H1 (cell line): ENCODE measurements at regions not wholly inside any gene's neighbourhood (a gene's known extent, or its start where the extent isn't known, plus 50 kb on each side); places are given as distances from the start of the nearest gene placed in this dataset.

Experiments
- CTCF ChIP-seq, 3 experiments: IDR thresholded peaks; 1 replicate in 2 of 3; 2 replicates in 1 of 3; pipeline versions ENCODE4 v1.5.1 to v1.6.1; 2011; ENCODE audit warnings: low read length in 3 of 3, mild to moderate bottlenecking in 3 of 3, inconsistent platforms in 2 of 3, low read depth in 1 of 3, moderate library complexity in 1 of 3; ENCODE audit not compliant: insufficient read depth in 1 of 3; ENCODE audit errors: control extremely low read depth in 1 of 3
- EP300 ChIP-seq, 2 experiments: IDR thresholded peaks; 1 replicate in 1 of 2; 2 replicates in 1 of 2; pipeline ENCODE4 v1.6.1; 2011 to 2012; ENCODE audit warnings: low read depth in 2 of 2, low read length in 2 of 2, mild to moderate bottlenecking in 2 of 2, borderline replicate concordance in 1 of 2, inconsistent platforms in 1 of 2, moderate library complexity in 1 of 2
- EZH2 ChIP-seq: fragments of 200-600 bp; sonication (generic); IDR thresholded peaks from 2 replicates; pipeline ENCODE4 v1.7.1; 2012; ENCODE audit warnings: low read depth, mild to moderate bottlenecking, moderate library complexity, low read length, inconsistent platforms; ENCODE audit not compliant: severe bottlenecking
- KDM4A ChIP-seq: IDR thresholded peaks from one replicate; pipeline ENCODE4 v1.7.1; 2012; ENCODE audit warnings: low read depth, mild to moderate bottlenecking, moderate library complexity, low read length, inconsistent platforms; ENCODE audit not compliant: severe bottlenecking
- POLR2A ChIP-seq, 2 experiments: IDR thresholded peaks; 1 replicate in 1 of 2; 2 replicates in 1 of 2; pipeline ENCODE4 v1.6.1; 2011; ENCODE audit warnings: low read depth in 2 of 2, low read length in 2 of 2, mild to moderate bottlenecking in 2 of 2; ENCODE audit errors: control extremely low read depth in 1 of 2
- POLR2AphosphoS5 ChIP-seq: IDR thresholded peaks from 2 replicates; pipeline ENCODE4 v1.6.1; 2011; ENCODE audit warnings: low read depth, low read length
- TEAD4 ChIP-seq: IDR thresholded peaks from 2 replicates; pipeline ENCODE4 v1.6.1; 2012; ENCODE audit warnings: low read depth, low read length, inconsistent platforms, mixed read lengths
- YY1 ChIP-seq: IDR thresholded peaks from 2 replicates; pipeline ENCODE4 v1.6.1; 2011; ENCODE audit warnings: low read depth, mild to moderate bottlenecking, low read length
- ZNF274 ChIP-seq: IDR thresholded peaks from 2 replicates; pipeline ENCODE4 v1.7.0; 2012; ENCODE audit warnings: low read length, borderline replicate concordance; ENCODE audit errors: extremely low read depth

DNA sequence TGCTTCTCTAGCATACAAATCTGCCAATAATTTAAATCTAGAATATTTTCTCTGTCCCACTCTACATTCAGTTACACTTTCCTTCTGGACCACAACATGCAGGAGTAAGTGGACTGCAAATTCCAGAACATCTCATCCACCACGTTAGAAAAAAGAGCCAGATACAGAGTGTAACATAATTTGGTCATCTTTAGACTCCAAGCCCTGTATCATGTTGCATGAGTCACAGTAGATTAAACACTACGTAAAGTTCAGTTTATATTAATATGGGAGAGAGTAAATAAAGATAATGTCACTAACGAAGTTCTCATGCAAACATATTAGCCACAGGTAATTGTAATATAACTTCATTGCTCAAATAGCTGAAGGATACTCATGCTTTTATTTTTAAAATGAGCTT, 327.0 kb downstream of the C6orf118 start:
- TF ChIP-seq EP300 (IDR thresholded peaks at IDR 0.05; ENCODE audit: borderline replicate concordance in 1 of 2, low read depth in 2 of 2, low read length in 2 of 2) (no peak), TEAD4 (no peak), CTCF (IDR thresholded peaks at IDR 0.05; ENCODE audit: control extremely low read depth in 1 of 3, insufficient read depth in 1 of 3, low read depth in 1 of 3, low read length in 3 of 3) (no peak), POLR2A (IDR thresholded peaks at IDR 0.05; ENCODE audit: control extremely low read depth in 1 of 2, low read depth in 2 of 2, low read length in 2 of 2) (no peak), YY1 (no peak), ZNF274 (no peak), POLR2AphosphoS5 (no peak), EZH2 (no peak), KDM4A (no peak)
